Right lobe of liver (tissue), 4 donors: ENCODE measurements at regions not wholly inside any gene's neighbourhood (a gene's known extent, or its start where the extent isn't known, plus 50 kb on each side); places are given as distances from the start of the nearest gene placed in this dataset.
"Not testable (repeated sequence)": the region's sequence is repeated elsewhere in the genome, so short reads cannot be mapped to it uniquely, and the experiment has no call there.

Experiments
- CTCF ChIP-seq, 4 donors: fragments of 200-600 bp in 3 of 4; fragments of 450-650 bp in 1 of 4; IDR thresholded peaks; one replicate each; pipeline versions ENCODE4 v1.5.1 to v1.8.0; 2016 to 2022; ENCODE audit warnings: antibody characterized with exemption in 4 of 4, mild to moderate bottlenecking in 2 of 4
- POLR2A ChIP-seq: fragments of 450-650 bp; IDR thresholded peaks from one replicate; pipeline ENCODE4 v1.6.1; 2017; ENCODE audit warnings: antibody characterized with exemption, mild to moderate bottlenecking
- donor health status: DM: no; HTN: no; CAD: no.
- donor health status: DM: no; HTN: no; CAD: no.
- donor health status: DM: no; HTN: yes; CAD: no.

- TF ChIP-seq CTCF (IDR thresholded peaks at IDR 0.05); POLR2A: not testable (repeated sequence)
Measured at GRCh38 chr17:22050766-22051165, 358.4 kb downstream of the KCNJ18 start.
